ENCODE measurements at regions not wholly inside any gene's neighbourhood (a gene's known extent, or its start where the extent isn't known, plus 50 kb on each side); places are given as distances from the start of the nearest gene placed in this dataset.

DNA sequence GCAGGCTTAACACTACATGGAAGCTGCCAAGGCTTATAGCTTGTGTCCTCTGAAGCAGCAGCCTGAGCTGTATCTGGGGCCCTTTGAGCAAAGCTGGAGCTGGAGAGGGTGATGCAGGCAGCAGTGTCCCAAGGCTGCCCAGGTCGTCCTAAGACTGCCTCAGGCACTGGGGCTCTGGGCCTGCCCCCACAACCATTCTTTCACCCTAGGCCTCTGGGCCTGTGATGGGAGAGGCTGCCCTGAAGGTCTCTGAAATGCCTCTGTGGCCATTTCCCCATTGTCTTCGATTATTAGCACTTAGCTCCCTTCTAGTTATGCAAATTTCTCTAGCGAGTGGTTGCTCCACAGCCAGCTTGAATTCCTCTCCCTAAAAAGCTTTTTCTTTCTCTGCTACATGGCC lies 142.0 kb downstream of the LRIG2 start:
- TF ChIP-seq, protein P1, sequence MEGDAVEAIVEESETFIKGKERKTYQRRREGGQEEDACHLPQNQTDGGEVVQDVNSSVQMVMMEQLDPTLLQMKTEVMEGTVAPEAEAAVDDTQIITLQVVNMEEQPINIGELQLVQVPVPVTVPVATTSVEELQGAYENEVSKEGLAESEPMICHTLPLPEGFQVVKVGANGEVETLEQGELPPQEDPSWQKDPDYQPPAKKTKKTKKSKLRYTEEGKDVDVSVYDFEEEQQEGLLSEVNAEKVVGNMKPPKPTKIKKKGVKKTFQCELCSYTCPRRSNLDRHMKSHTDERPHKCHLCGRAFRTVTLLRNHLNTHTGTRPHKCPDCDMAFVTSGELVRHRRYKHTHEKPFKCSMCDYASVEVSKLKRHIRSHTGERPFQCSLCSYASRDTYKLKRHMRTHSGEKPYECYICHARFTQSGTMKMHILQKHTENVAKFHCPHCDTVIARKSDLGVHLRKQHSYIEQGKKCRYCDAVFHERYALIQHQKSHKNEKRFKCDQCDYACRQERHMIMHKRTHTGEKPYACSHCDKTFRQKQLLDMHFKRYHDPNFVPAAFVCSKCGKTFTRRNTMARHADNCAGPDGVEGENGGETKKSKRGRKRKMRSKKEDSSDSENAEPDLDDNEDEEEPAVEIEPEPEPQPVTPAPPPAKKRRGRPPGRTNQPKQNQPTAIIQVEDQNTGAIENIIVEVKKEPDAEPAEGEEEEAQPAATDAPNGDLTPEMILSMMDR (IDR thresholded peaks at IDR 0.05), result no peak
- no peak for TF ChIP-seq POLR2A (IDR thresholded peaks at IDR 0.05)

Data from body of pancreas (tissue), 4 donors.